ENCODE measurements at regions not wholly inside any gene's neighbourhood (a gene's known extent, or its start where the extent isn't known, plus 50 kb on each side); places are given as distances from the start of the nearest gene placed in this dataset.

GRCh38 chr2:126754240-126755004 is 98.5 kb downstream of the GYPC start:
- TF ChIP-seq, protein P1, sequence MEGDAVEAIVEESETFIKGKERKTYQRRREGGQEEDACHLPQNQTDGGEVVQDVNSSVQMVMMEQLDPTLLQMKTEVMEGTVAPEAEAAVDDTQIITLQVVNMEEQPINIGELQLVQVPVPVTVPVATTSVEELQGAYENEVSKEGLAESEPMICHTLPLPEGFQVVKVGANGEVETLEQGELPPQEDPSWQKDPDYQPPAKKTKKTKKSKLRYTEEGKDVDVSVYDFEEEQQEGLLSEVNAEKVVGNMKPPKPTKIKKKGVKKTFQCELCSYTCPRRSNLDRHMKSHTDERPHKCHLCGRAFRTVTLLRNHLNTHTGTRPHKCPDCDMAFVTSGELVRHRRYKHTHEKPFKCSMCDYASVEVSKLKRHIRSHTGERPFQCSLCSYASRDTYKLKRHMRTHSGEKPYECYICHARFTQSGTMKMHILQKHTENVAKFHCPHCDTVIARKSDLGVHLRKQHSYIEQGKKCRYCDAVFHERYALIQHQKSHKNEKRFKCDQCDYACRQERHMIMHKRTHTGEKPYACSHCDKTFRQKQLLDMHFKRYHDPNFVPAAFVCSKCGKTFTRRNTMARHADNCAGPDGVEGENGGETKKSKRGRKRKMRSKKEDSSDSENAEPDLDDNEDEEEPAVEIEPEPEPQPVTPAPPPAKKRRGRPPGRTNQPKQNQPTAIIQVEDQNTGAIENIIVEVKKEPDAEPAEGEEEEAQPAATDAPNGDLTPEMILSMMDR (IDR thresholded peaks at IDR 0.05), result no peak
- no peak for TF ChIP-seq POLR2A (IDR thresholded peaks at IDR 0.05)

Measured in right lobe of liver (tissue), 4 donors.